ENCODE measurements at regions not wholly inside any gene's neighbourhood (a gene's known extent, or its start where the extent isn't known, plus 50 kb on each side); places are given as distances from the start of the nearest gene placed in this dataset.

GRCh38 chr18:40412410-40412809, 1542.6 kb upstream of the PIK3C3 start:
- FAIRE-seq, result no peak
- Histone ChIP-seq H2AK5ac (ENCODE audit: low read depth, low read length) (no peak overlapping the region), H2BK120ac (replicated peaks; ENCODE audit: low read depth, low read length) (no peak overlapping the region), H2BK15ac (ENCODE audit: low read length) (no peak overlapping the region), H3K79me1 (ENCODE audit: low read depth, low read length) (no peaks in the 10 kb centered on the region), H2AFZ (ENCODE audit: low read length) (no peak overlapping the region), H3K27me3 (replicated peaks in 1 of 4; ENCODE audit: control insufficient read depth in 3 of 4, extremely low read depth in 1 of 4, insufficient read depth in 3 of 4, low read length in 3 of 4) (no peaks in the 10 kb centered on the region), H2BK5ac (ENCODE audit: low read depth, low read length) (no peak overlapping the region), H4K20me1 (replicated peaks in 1 of 2; ENCODE audit: control insufficient read depth in 1 of 2, insufficient read depth in 2 of 2, low read length in 2 of 2) (no peaks in the 10 kb centered on the region), H3K4ac (replicated peaks; ENCODE audit: insufficient read length, low read depth, low read length) (no peak overlapping the region), H3K14ac (ENCODE audit: insufficient read length) (no peak overlapping the region), H2BK12ac (ENCODE audit: low read depth, low read length) (no peak overlapping the region), H3K23me2 (ENCODE audit: low read depth, low read length) (no peaks in the 10 kb centered on the region), H3K9ac (replicated peaks in 1 of 4; ENCODE audit: extremely low read depth in 1 of 4, low read depth in 3 of 4, low read length in 3 of 4) (no peak overlapping the region), H3K9me3 (ENCODE audit: insufficient read depth in 2 of 2, low read depth in 1 of 2, low read length in 1 of 2) (no peaks in the 10 kb centered on the region), H3K4me1 (replicated peaks in 1 of 4; ENCODE audit: control insufficient read depth in 3 of 4, insufficient read depth in 4 of 4, low read length in 3 of 4) (no peaks in the 10 kb centered on the region; a peak in 1 of 7 replicates), H4K91ac (replicated peaks; ENCODE audit: insufficient read length, low read length) (no peak overlapping the region), H4K5ac (ENCODE audit: insufficient read length, low read depth, low read length) (no peak overlapping the region), H3K18ac (ENCODE audit: extremely low read depth, low read length) (no peak overlapping the region), H3K4me3 (ENCODE audit: extremely low read depth in 1 of 4, insufficient read depth in 2 of 4, low read depth in 3 of 4, low read length in 4 of 4) (no peak overlapping the region), H3K36me3 (ENCODE audit: control insufficient read depth in 2 of 4, insufficient read depth in 4 of 4, low read length in 3 of 4) (no peaks in the 10 kb centered on the region), H3K23ac (ENCODE audit: insufficient read length) (no peak overlapping the region), H3K79me2 (ENCODE audit: control insufficient read depth in 1 of 2, insufficient read depth in 2 of 2, low read length in 2 of 2) (no peaks in the 10 kb centered on the region), H2BK20ac (ENCODE audit: low read length) (no peak overlapping the region), H4K8ac (ENCODE audit: extremely low read depth, insufficient read depth, low read length) (no peak overlapping the region), H3K4me2 (ENCODE audit: insufficient read depth in 1 of 2, low read depth in 2 of 2, low read length in 2 of 2) (no peak overlapping the region), H3K56ac (replicated peaks; ENCODE audit: insufficient read length, low read depth, low read length) (no peak overlapping the region), H3K27ac (ENCODE audit: low read depth, low read length) (no peak overlapping the region)
- WGBS, 2 experiments (ENCODE audit: extremely low coverage in 1 of 2, insufficient coverage in 1 of 2, insufficient read length in 1 of 2, insufficient replicate concordance in 2 of 2, low coverage in 1 of 2, low lambda C conversion rate in 2 of 2, missing lambda C conversion rate in 1 of 2), result 82% methylated on average over 3 of the region's 3 CpGs; no CpG with 5 or more reads in 1 of the 2 experiments
- DNase-seq (ENCODE audit: low read depth in 1 of 2, low spot score in 2 of 2), result no peak
- ChIA-PET POLR2A (ENCODE audit: partially characterized antibody) (no interaction called here), CTCF (ENCODE audit: partially characterized antibody) (interaction anchor here (1.4 to 1.5 kb wide), 4 partner anchors 9 to 406 kb away, joined by 3 to 5 read pairs (median 4); no protein-coding TSS in a partner anchor)
- TF ChIP-seq SP2 (IDR thresholded peaks at IDR 0.05; ENCODE audit: low read length) (no peak), TAF1 (IDR thresholded peaks at IDR 0.05; ENCODE audit: low read depth, low read length) (no peak), RBBP5 (IDR thresholded peaks at IDR 0.05; ENCODE audit: borderline replicate concordance, low read depth, low read length) (no peak), ZNF274 (IDR thresholded peaks at IDR 0.05; ENCODE audit: borderline replicate concordance, extremely low read depth, low read length) (no peak)

All from H1 (cell line).